Activated T-helper 17 cell treated with anti-CD3 and anti-CD28 coated beads, Interleukin-2, amount 50 U/mL, for 72 hours (primary cell): ENCODE measurements at regions not wholly inside any gene's neighbourhood (a gene's known extent, or its start where the extent isn't known, plus 50 kb on each side); places are given as distances from the start of the nearest gene placed in this dataset.
A peak's percentile ranks its signal among the peaks of the same experiment; 100 is the strongest.

Experiments used
- ATAC-seq: fragments of 150-1000 bp; cut with Tn5 transposase; replicated peaks from 2 replicates; pipeline ENCODE4 v1.10.0; 2021; ENCODE audit warnings: mild to moderate bottlenecking, moderate library complexity
- H3K27ac Mint-ChIP-seq: one replicate; pipeline ENCODE4 v1.8.0; 2022; ENCODE audit warnings: mixed read lengths
- H3K27me3 Mint-ChIP-seq: one replicate; pipeline ENCODE4 v1.8.0; 2022; ENCODE audit warnings: mixed read lengths
- H3K36me3 Mint-ChIP-seq: one replicate; pipeline ENCODE4 v1.8.0; 2022; ENCODE audit warnings: low read depth, mild to moderate bottlenecking, mixed read lengths
- H3K4me1 Mint-ChIP-seq: one replicate; pipeline ENCODE4 v1.8.0; 2022; ENCODE audit warnings: mixed read lengths
- H3K4me3 Mint-ChIP-seq: one replicate; pipeline ENCODE4 v1.8.0; 2022; ENCODE audit warnings: mild to moderate bottlenecking, mixed read lengths
- H3K9me3 Mint-ChIP-seq: one replicate; pipeline ENCODE4 v1.8.0; 2022; ENCODE audit warnings: mixed read lengths

DNA sequence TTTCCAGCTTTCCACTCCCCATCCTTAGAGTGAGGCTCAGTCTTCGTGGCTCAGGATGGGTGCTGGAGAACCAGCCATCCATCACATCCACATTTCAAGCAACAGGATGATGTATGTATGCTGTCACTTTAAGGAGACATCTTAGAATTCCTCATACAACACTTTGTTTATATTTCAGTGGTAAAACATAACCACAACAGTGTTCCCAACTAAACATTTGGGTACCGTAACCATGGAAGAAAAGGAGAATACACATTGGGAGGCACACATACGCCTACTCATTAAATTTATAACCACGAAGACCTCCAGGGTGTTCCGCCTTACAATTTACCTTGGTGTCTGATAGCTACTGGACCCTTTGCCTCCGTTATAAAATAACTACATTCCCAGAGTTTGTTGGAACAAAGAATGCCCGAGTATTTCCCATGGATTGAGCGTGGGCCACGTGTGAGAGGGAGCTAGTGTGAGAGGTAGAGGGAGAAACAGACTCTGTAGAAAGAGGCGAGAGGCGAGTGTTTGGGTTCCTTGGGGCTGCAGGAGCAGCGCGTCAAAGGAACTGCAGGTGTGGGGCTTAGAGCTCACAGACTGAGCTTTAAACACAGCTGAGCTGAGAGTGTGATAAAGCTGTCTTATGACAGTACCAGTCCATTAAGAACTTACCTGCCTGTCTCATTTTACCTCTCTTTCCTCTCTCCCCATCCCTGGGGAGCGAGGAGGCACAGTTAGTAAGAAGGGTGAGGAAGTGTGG lies 111.5 kb upstream of the USP24 start:
- Mint-ChIP-seq H3K27ac (no peak overlapping the region), H3K36me3 (no peaks in the 10 kb centered on the region), H3K4me1 (no peaks in the 10 kb centered on the region), H3K27me3 (peaks cover 9% of the 10 kb centered on the region), H3K4me3 (no peak overlapping the region), H3K9me3 (no peaks in the 10 kb centered on the region)
- ATAC-seq = no peak

DNA sequence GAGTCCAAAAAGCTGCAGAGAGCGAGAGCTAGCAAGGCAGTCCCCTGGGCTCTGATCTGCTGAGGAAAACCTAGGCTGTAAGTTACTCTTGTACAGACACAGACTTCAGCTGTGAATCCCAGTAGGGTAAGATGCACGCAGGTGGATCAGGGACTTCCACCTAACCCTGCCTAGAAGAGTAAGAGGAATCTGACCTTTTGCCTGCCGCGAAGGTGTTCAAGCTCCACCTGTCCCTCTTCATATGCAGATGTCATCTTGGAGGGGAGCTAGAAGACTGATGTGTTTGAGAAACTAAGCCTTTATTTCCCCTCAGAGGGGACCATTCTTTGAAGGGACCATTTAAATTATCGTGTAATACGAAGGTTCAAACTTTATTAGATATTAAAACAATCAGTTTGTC lies 108.6 kb upstream of the USP24 start:
- Mint-ChIP-seq H3K4me3 (no peak overlapping the region), H3K36me3 (no peaks in the 10 kb centered on the region)
- ATAC-seq = no peak

DNA sequence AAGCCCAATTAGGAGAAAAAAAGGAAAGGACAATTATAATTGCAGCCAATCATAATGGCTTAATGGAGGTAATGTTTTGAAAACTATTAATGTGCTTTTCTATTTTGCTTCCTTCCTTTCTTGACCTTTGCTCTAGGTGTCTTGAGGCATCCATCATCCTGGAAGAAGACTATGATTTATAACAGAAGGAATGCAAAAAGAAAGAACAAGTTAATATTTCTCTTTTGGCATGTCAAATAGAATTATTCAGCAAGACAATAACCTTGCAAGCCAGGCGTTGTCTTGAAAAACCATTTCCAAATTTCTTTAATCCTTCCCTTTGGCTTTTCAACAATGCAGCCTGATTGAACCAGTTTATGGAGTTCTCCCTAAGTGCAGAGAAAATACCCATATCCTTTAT lies 107.7 kb upstream of the USP24 start:
- Mint-ChIP-seq H3K4me1 (no peaks in the 10 kb centered on the region), H3K27me3 (peaks cover 9% of the 10 kb centered on the region), H3K36me3 (no peaks in the 10 kb centered on the region), H3K27ac (no peak overlapping the region), H3K4me3 (no peak overlapping the region), H3K9me3 (no peaks in the 10 kb centered on the region)
- no peak for ATAC-seq

More for the DNA sequence above, 108.6 kb upstream of the USP24 start:
- Mint-ChIP-seq H3K27me3 (peaks cover 9% of the 10 kb centered on the region), H3K4me1 (no peaks in the 10 kb centered on the region), H3K9me3 (no peaks in the 10 kb centered on the region), H3K27ac (no peak overlapping the region)

DNA sequence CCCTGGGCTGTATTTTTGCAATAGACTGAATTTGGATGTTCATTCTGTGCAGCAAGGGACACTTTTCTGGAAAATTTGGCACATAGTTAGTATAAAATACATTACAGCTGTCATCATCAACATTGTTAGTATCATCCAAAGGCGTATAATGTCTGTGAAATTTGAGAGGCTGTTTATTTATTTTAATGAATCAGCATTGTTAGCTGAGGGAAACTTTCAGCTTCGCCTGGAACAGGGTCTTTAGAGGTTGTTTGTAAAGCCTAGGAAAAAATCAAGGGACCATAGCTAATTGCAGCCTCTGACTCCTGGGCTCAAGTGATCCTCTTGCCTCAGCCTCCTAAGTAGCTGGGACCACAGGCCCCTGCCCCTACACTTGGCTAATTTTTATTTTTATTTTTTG lies 106.8 kb upstream of the USP24 start:
- Mint-ChIP-seq H3K9me3 (no peaks in the 10 kb centered on the region), H3K27me3 (peaks cover 9% of the 10 kb centered on the region), H3K36me3 (no peaks in the 10 kb centered on the region), H3K4me1 (no peaks in the 10 kb centered on the region), H3K4me3 (no peak overlapping the region), H3K27ac (no peak overlapping the region)
- no peak for ATAC-seq

DNA sequence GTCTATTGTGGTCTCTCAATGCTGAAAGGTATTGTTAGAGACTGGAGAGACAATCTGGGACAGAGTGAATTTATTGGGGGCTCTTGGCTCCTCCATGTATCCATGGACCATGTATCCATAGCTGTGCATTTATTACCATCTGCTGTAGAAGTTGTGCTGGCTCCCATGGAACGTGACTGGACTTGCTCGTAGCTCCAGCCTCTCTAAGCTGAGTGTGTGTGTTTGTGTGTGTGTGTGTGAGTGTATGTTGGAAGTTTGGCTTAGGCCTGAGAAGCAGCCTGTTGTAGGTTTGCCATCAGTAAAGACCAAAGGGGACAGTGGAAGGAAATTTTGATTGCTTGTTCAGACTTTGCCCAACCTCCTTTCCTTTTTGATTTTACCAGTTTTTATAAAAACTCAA lies 105.7 kb upstream of the USP24 start:
- H3K9me3 Mint-ChIP-seq = no peaks in the 10 kb centered on the region
- peaks cover 3% of the 10 kb centered on the region for H3K27me3 Mint-ChIP-seq
- ATAC-seq = no peak
- H3K4me1 Mint-ChIP-seq = no peaks in the 10 kb centered on the region
- no peak overlapping the region for H3K4me3 Mint-ChIP-seq
- H3K36me3 Mint-ChIP-seq = no peaks in the 10 kb centered on the region
- no peak overlapping the region for H3K27ac Mint-ChIP-seq

DNA sequence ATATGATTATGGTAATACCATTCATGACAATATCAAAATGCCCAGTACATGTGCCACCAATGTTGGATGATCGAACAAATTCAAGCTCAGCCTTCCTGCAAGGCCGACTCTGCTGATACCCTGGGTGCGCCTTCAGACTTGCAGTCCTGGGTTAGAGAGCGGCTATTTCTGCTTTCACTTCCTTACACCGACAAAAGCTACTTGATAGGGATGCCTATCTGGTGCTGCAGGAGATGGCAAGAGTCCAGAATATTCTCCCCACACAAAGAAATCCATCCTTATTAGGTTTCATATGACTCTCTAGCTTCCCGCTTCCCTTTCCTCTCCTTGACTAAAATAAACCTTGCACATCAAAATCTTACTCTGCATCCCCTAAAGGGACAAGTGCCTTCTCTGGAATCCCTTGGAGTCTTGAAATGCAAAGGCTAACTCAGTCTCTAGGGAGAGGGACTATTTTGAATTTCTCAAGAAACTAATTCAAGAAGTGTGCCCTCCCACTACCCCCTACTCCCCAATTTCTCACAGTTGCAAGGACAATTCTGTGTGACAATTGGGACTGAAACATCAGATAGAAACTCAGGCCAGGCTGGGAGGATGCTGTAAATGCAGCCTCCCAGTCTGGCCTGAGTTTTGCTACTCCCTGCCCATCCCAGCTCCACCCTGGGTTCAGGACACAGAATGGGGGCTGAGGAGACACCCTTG lies 103.1 kb upstream of the USP24 start:
- no peaks in the 10 kb centered on the region for H3K4me1 Mint-ChIP-seq
- no peak overlapping the region for H3K27ac Mint-ChIP-seq
- H3K9me3 Mint-ChIP-seq = no peaks in the 10 kb centered on the region
- H3K4me3 Mint-ChIP-seq = no peak overlapping the region
- no peaks in the 10 kb centered on the region for H3K36me3 Mint-ChIP-seq
- no peak for ATAC-seq
- H3K27me3 Mint-ChIP-seq = peaks cover 2% of the 10 kb centered on the region

DNA sequence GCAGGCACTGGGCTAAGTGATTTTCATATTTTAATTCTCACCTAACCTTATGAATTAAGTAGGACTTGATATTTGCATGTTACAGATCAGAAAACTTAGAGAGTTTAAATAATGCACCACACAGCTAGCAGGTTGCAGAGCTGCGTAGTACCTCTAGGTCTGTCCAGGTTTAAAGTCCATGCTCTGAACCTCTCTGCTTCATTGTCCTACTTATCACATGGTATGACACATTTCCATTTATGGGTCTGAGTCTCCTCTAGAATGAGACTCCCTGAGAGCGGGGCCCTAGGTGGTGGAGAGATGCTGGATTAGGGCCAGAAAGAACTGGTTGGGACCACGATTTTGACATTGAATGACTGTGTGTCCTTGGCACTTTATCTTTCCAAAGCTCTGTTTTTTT lies 102.5 kb upstream of the USP24 start:
- H3K4me3 Mint-ChIP-seq = no peak overlapping the region

DNA sequence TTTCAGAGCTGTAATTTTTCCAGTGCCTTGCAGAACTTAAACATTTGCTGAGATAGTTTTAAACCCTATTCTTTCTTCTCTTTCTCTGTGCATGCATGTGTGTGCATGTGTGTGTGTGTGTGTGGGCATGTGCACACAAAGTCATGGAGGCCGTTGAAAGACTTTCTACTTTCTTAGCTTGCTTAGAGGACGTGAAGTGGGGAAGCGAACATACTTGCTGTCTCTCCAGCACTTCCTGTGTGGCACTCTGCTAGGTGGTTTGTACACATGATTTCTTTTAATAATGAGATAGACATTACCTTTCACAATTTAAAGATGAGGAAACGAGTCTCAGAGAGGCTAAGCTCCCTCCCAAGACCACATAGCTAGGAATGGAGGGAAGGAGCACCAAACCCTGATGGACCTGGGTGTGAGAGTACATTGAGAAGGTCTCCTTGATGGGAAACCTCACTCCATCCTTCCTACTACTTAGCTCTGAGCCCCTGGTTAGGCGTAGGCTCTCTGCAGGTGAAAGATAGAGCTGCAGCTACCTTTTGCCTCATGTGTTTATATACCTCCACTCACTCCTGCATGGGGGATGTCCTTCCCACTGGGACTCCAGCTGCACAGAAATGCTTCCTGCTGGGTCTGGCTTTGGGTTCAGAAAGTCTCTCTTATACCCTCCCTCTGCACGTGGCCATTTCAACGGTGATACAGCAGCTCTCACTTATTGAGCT lies 101.9 kb upstream of the USP24 start:
- H3K36me3 Mint-ChIP-seq = no peaks in the 10 kb centered on the region
- no peak for ATAC-seq
- no peaks in the 10 kb centered on the region for H3K27me3 Mint-ChIP-seq
- no peaks in the 10 kb centered on the region for H3K9me3 Mint-ChIP-seq
- no peak overlapping the region for H3K4me3 Mint-ChIP-seq
- H3K4me1 Mint-ChIP-seq = peaks cover 1% of the 10 kb centered on the region
- H3K27ac Mint-ChIP-seq = no peak overlapping the region

More for the DNA sequence above, 102.5 kb upstream of the USP24 start:
- Mint-ChIP-seq H3K36me3 (no peaks in the 10 kb centered on the region), H3K27ac (no peak overlapping the region), H3K27me3 (no peaks in the 10 kb centered on the region), H3K9me3 (no peaks in the 10 kb centered on the region), H3K4me1 (no peaks in the 10 kb centered on the region)
- ATAC-seq = no peak

DNA sequence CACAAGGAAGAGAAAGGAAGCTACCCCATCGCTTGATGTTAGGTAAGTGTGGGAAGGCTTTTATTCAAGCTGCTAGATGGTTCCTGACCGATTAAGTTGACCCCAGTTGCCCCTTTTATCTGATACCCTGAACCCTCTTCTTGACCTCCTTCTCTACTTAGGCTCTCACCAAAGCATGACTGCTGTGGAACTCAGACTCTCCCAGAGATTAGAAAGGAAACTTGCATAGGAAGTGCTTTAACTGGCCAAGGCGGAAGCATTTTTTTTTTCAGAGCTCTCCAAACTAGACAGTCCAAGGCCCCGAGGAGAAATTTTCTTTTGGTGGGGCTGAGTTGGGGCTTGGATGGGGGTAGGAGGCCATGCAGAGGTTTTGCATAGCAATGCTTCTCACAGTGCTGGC lies 101.3 kb upstream of the USP24 start:
- H3K4me1 Mint-ChIP-seq = peaks cover 4% of the 10 kb centered on the region
- H3K36me3 Mint-ChIP-seq = no peaks in the 10 kb centered on the region

DNA sequence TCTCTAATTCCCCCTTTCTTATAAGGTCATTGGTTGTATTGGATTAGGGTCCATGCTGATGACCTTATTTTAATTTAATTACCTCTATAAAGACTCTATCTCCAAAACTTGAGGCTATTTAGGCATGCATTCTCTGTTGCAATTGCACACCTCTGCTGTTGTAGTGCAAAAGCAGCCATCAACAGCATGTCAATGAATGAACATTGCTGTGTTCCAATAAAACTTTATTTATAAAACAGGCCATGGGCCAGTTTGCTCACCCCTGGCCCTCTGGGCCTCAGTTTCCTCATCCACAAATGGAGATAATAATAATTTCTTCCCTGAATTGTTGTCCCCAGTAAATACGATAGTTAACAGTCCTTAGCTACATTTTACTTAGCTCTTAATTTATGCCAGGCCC lies 100.4 kb upstream of the USP24 start:
- Mint-ChIP-seq H3K4me3 (no peak overlapping the region), H3K9me3 (no peaks in the 10 kb centered on the region)

More for the DNA sequence above, 101.3 kb upstream of the USP24 start:
- Mint-ChIP-seq H3K4me3 (no peak overlapping the region), H3K27me3 (no peaks in the 10 kb centered on the region), H3K9me3 (no peaks in the 10 kb centered on the region), H3K27ac (no peak overlapping the region)
- no peak for ATAC-seq

DNA sequence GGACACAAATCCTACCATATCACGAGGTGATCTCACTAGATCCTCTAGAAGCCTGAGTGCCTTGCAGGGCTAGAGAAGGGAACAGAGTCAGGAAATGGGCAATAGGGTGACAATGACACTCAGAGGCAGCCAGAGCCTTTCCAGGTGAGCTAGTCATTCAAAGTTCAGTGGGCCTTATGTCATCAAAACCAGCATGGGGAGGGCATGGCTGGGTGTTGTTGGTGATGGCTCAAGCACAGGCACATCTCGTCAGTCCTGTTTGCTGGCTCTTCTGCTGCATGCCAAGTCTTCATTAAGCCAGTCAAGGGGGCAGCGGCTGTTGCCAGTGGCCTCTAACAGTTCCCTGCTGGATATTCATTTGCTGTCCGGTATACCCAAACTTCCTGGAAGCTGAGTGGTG lies 99.6 kb upstream of the USP24 start:
- Mint-ChIP-seq H3K4me1 (peaks cover 16% of the 10 kb centered on the region), H3K27me3 (no peaks in the 10 kb centered on the region), H3K4me3 (no peak overlapping the region), H3K9me3 (no peaks in the 10 kb centered on the region), H3K36me3 (no peaks in the 10 kb centered on the region), H3K27ac (no peak overlapping the region)
- ATAC-seq = no peak

More for the DNA sequence above, 100.4 kb upstream of the USP24 start:
- Mint-ChIP-seq H3K36me3 (no peaks in the 10 kb centered on the region), H3K27me3 (no peaks in the 10 kb centered on the region), H3K4me1 (peaks cover 13% of the 10 kb centered on the region), H3K27ac (no peak overlapping the region)
- ATAC-seq = no peak

DNA sequence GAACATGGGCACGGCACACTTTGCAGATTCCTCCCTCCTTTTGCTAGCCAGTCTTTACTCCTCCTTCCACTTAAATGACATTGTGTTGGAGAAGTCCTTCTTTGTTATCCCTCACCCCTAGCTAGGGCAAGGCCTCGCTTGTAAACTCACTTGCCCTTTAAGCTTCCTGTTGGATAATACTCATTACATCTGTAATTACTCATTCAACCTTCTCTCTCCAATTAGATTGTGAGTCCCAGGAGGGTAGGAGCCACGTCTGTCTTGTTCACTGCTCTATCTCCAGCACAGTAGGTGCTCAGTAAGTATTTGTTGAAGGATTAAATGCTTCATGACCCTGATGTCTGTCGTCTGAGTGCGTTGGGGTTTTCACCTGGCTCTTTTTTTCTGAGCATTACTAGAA lies 98.7 kb upstream of the USP24 start:
- Mint-ChIP-seq H3K27ac (no peak overlapping the region), H3K4me3 (no peak overlapping the region)

DNA sequence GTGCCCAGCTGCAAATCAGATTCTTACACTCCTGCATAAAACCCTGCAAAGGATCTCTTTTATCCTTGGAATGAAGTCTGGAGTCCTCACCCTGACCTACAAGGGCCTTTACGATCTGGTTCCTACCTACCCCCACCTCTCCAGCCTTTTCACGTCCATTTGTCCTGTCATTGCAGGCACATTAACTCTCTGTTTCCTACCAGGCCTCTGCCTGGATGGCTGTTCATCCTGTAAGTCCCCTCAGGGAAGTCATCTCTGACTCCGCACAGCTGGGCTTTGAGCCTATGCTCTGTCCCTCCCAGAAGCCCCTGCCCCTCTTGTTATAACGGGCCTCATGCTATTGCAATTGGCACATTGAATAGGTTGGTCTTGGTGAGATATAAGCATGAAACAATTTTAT lies 96.8 kb upstream of the USP24 start:
- H3K4me1 Mint-ChIP-seq = peaks cover 16% of the 10 kb centered on the region
- no peak overlapping the region for H3K27ac Mint-ChIP-seq
- H3K4me3 Mint-ChIP-seq = no peak overlapping the region
- no peaks in the 10 kb centered on the region for H3K36me3 Mint-ChIP-seq
- no peak for ATAC-seq
- no peaks in the 10 kb centered on the region for H3K9me3 Mint-ChIP-seq
- no peaks in the 10 kb centered on the region for H3K27me3 Mint-ChIP-seq

More for the DNA sequence above, 98.7 kb upstream of the USP24 start:
- no peak for ATAC-seq
- Mint-ChIP-seq H3K9me3 (no peaks in the 10 kb centered on the region), H3K4me1 (peaks cover 16% of the 10 kb centered on the region), H3K36me3 (no peaks in the 10 kb centered on the region), H3K27me3 (no peaks in the 10 kb centered on the region)

DNA sequence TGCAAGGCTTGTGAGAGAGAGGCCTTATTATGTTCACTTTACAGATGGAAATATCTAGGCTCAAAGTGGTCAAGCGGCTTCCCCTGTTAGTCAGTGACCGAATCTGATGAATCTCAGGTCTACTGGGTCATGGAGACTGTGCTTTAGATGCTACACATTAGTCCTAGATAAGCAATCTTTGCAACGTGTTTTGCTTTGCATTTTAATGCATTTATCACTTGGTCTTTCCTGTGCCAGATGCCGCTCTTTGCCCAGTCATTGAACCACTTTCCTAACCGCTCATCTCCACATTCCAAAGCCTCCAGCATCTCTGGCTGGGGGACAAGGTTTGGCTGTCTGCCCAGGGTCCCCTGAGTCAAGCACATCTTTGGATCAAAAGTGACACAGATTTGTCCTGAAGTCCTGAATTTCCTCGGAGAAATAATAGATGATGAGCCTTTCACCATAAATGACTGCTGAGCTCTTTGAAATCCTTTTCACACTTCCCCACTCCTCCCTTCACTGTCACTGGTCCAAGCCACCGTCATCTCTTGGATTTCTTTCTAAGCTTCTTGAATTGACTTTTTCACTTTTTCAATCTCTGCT lies 96.0 kb upstream of the USP24 start:
- Mint-ChIP-seq H3K4me3 (peak overlapping the region; percentile 7), H3K27me3 (no peaks in the 10 kb centered on the region), H3K27ac (peak overlapping the region; percentile 78), H3K4me1 (peaks cover 16% of the 10 kb centered on the region), H3K36me3 (no peaks in the 10 kb centered on the region), H3K9me3 (no peaks in the 10 kb centered on the region)
- ATAC-seq = peak; percentile 34
